ENCODE measurements at regions not wholly inside any gene's neighbourhood (a gene's known extent, or its start where the extent isn't known, plus 50 kb on each side); places are given as distances from the start of the nearest gene placed in this dataset.

- no peak for TF ChIP-seq AEBP2 (tag by site-specific recombination; IDR thresholded peaks at IDR 0.05; ENCODE audit: borderline replicate concordance)
- TF ChIP-seq GFI1B (tag by site-specific recombination; IDR thresholded peaks at IDR 0.05): no peak
- no peak; the same call in 1 of the 2 replicates for TF ChIP-seq KLF16 (tag by site-specific recombination; IDR thresholded peaks at IDR 0.05)
- no peak for TF ChIP-seq SCRT1 (tag by site-specific recombination; IDR thresholded peaks at IDR 0.05; ENCODE audit: borderline replicate concordance)
- no peak for TF ChIP-seq KLF17 (tag by site-specific recombination; IDR thresholded peaks at IDR 0.05)
- TF ChIP-seq ZNF121 (tag by site-specific recombination; IDR thresholded peaks at IDR 0.05): no peak
- TF ChIP-seq ZNF221 (tag by site-specific recombination; IDR thresholded peaks at IDR 0.05; ENCODE audit: borderline replicate concordance): no peak
- 0 out of 2 replicates have a peak, but pooled peaks have one; percentile 52 for TF ChIP-seq YY2 (tag by site-specific recombination; IDR thresholded peaks at IDR 0.05)
- TF ChIP-seq ZBTB8A (tag by site-specific recombination; IDR thresholded peaks at IDR 0.05): no peak
- no peak for TF ChIP-seq EGR2 (tag by site-specific recombination; IDR thresholded peaks at IDR 0.05; ENCODE audit: low read depth)
- peak; percentile 65; the same call in 1 of the 2 replicates for TF ChIP-seq IKZF3 (tag by site-specific recombination; IDR thresholded peaks at IDR 0.05)
- peak; percentile 68 for TF ChIP-seq ZFP69B (tag by site-specific recombination; IDR thresholded peaks at IDR 0.05)
- TF ChIP-seq KLF8 (tag by site-specific recombination; IDR thresholded peaks at IDR 0.05): no peak; the same call in 1 of the 2 replicates
- TF ChIP-seq ZNF248 (tag by site-specific recombination; IDR thresholded peaks at IDR 0.05): no peak
- no peak for TF ChIP-seq ZBTB7A (tag by site-specific recombination; IDR thresholded peaks at IDR 0.05; ENCODE audit: low read depth)
- peak; percentile 70 for TF ChIP-seq PATZ1 (tag by site-specific recombination; IDR thresholded peaks at IDR 0.05)
- no peak for TF ChIP-seq ZNF473 (tag by site-specific recombination; IDR thresholded peaks at IDR 0.05)
- no peak; the same call in 1 of the 2 replicates for TF ChIP-seq MZF1 (tag by site-specific recombination; IDR thresholded peaks at IDR 0.05; ENCODE audit: borderline replicate concordance)
- no peak for TF ChIP-seq PBX3 (CRISPR knock-in tag; IDR thresholded peaks at IDR 0.05)
- TF ChIP-seq ZXDB (tag by site-specific recombination; IDR thresholded peaks at IDR 0.05): no peak
- no peak for TF ChIP-seq ZBTB48 (tag by site-specific recombination; IDR thresholded peaks at IDR 0.05)
- TF ChIP-seq ZNF394 (tag by site-specific recombination; IDR thresholded peaks at IDR 0.05; ENCODE audit: borderline replicate concordance): peak; percentile 54; the same call in 1 of the 2 replicates
- TF ChIP-seq ZNF404 (tag by site-specific recombination; IDR thresholded peaks at IDR 0.05): no peak
- TF ChIP-seq, protein P1, sequence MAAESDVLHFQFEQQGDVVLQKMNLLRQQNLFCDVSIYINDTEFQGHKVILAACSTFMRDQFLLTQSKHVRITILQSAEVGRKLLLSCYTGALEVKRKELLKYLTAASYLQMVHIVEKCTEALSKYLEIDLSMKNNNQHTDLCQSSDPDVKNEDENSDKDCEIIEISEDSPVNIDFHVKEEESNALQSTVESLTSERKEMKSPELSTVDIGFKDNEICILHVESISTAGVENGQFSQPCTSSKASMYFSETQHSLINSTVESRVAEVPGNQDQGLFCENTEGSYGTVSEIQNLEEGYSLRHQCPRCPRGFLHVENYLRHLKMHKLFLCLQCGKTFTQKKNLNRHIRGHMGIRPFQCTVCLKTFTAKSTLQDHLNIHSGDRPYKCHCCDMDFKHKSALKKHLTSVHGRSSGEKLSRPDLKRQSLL (tag by site-specific recombination; IDR thresholded peaks at IDR 0.05): no peak
- TF ChIP-seq, protein P2, sequence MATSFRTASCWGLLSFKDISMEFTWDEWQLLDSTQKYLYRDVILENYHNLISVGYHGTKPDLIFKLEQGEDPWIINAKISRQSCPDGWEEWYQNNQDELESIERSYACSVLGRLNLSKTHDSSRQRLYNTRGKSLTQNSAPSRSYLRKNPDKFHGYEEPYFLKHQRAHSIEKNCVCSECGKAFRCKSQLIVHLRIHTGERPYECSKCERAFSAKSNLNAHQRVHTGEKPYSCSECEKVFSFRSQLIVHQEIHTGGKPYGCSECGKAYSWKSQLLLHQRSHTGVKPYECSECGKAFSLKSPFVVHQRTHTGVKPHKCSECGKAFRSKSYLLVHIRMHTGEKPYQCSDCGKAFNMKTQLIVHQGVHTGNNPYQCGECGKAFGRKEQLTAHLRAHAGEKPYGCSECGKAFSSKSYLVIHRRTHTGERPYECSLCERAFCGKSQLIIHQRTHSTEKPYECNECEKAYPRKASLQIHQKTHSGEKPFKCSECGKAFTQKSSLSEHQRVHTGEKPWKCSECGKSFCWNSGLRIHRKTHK (tag by site-specific recombination; IDR thresholded peaks at IDR 0.05): no peak
- no peak for TF ChIP-seq ZNF560 (tag by site-specific recombination; IDR thresholded peaks at IDR 0.05; ENCODE audit: borderline replicate concordance)
- no peak for TF ChIP-seq ZNF670 (tag by site-specific recombination; IDR thresholded peaks at IDR 0.05; ENCODE audit: low read depth)
- no peak for TF ChIP-seq ZFP3 (tag by site-specific recombination; IDR thresholded peaks at IDR 0.05; ENCODE audit: low read depth)
- no peak for TF ChIP-seq ZNF138 (tag by site-specific recombination; IDR thresholded peaks at IDR 0.05; ENCODE audit: borderline replicate concordance)
- TF ChIP-seq, protein P3, sequence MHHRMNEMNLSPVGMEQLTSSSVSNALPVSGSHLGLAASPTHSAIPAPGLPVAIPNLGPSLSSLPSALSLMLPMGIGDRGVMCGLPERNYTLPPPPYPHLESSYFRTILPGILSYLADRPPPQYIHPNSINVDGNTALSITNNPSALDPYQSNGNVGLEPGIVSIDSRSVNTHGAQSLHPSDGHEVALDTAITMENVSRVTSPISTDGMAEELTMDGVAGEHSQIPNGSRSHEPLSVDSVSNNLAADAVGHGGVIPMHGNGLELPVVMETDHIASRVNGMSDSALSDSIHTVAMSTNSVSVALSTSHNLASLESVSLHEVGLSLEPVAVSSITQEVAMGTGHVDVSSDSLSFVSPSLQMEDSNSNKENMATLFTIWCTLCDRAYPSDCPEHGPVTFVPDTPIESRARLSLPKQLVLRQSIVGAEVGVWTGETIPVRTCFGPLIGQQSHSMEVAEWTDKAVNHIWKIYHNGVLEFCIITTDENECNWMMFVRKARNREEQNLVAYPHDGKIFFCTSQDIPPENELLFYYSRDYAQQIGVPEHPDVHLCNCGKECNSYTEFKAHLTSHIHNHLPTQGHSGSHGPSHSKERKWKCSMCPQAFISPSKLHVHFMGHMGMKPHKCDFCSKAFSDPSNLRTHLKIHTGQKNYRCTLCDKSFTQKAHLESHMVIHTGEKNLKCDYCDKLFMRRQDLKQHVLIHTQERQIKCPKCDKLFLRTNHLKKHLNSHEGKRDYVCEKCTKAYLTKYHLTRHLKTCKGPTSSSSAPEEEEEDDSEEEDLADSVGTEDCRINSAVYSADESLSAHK (tag by site-specific recombination; IDR thresholded peaks at IDR 0.05): no peak
- TF ChIP-seq MYNN (tag by site-specific recombination; IDR thresholded peaks at IDR 0.05; ENCODE audit: borderline replicate concordance): no peak
These were observed 220.2 kb downstream of the EMX2 start (continued) for GRCh38 chr10:117762819-117763172.
